GM12878 (cell line): ENCODE measurements at regions not wholly inside any gene's neighbourhood (a gene's known extent, or its start where the extent isn't known, plus 50 kb on each side); places are given as distances from the start of the nearest gene placed in this dataset.

Experiments
- ATAC-seq: fragments of 200-7000 bp; cut with Tn5 transposase; 3 replicates; pipeline ENCODE4 v1.9.1; 2020; ENCODE audit warnings: mild to moderate bottlenecking, moderate library complexity
- BruUV-seq: library from RNA; stranded (reverse); fragments of 400-500 nt; replicated peaks from 2 replicates; lab custom pipeline; 2021; lab: Mats Ljungman, UMichigan
- CTCF ChIA-PET: fragments of 300-600 bp; sonication (Branson Sonifier 250); formaldehyde crosslinking; extraction: SDS; loops from one replicate; lab custom pipeline; 2021; ENCODE audit warnings: inconsistent platforms; lab: Yijun Ruan, JAX
- POLR2A ChIA-PET: fragments of 350-600 bp; formaldehyde crosslinking; extraction: SDS; loops from one replicate; lab custom pipeline; 2021; ENCODE audit warnings: inconsistent platforms; lab: Charles Lee
- RAD21 ChIA-PET: fragments of 300-600 bp; sonication (Branson Sonifier 250); formaldehyde crosslinking; loops from one replicate; lab custom pipeline; 2023; ENCODE audit warnings: antibody characterized with exemption; ENCODE audit not compliant: unreplicated experiment; lab: Charles Lee
- SMC1A ChIA-PET: fragments of 300-600 bp; sonication (Branson Sonifier 250); formaldehyde crosslinking; loops from one replicate; lab custom pipeline; 2023; ENCODE audit not compliant: unreplicated experiment, uncharacterized antibody; lab: Charles Lee
- DNase-seq: peaks from one replicate; pipeline ENCODE4 v3.0.0-alpha.2; 2011; ENCODE audit warnings: low read depth, low spot score
- FAIRE-seq: peaks from 3 replicates; lab custom pipeline; 2011; peaks lifted over from hg19 to GRCh38; lab: Jason Lieb, UNC
- H2AFZ ChIP-seq: 2 replicates; pipeline ENCODE4 v1.6.0; 2011; ENCODE audit warnings: low read depth, low read length, control low read depth; ENCODE audit not compliant: control insufficient read depth
- H3K27ac ChIP-seq: 2 replicates; pipeline ENCODE4 v1.5.1; 2011; ENCODE audit warnings: control low read depth; ENCODE audit not compliant: control insufficient read depth, insufficient read depth
- H3K27me3 ChIP-seq, 2 experiments: replicated peaks in 1 of 2; 2 replicates each; pipeline versions ENCODE4 v1.6.0 to v1.6.1; 2011; ENCODE audit warnings: low read length in 1 of 2; ENCODE audit not compliant: control insufficient read depth in 2 of 2, insufficient read depth in 2 of 2
- H3K36me3 ChIP-seq, 2 experiments: 2 replicates each; pipeline ENCODE4 v1.5.1; 2011; ENCODE audit warnings: low read length in 1 of 2; ENCODE audit not compliant: control insufficient read depth in 2 of 2, insufficient read depth in 2 of 2
- H3K4me1 ChIP-seq: 2 replicates; pipeline ENCODE4 v1.6.1; 2011; ENCODE audit warnings: mild to moderate bottlenecking, low read length, moderate library complexity, mixed read lengths; ENCODE audit not compliant: control insufficient read depth, insufficient read depth
- H3K4me2 ChIP-seq: 2 replicates; pipeline ENCODE4 v1.6.0; 2011; ENCODE audit warnings: control low read depth; ENCODE audit not compliant: control insufficient read depth, insufficient read depth
- H3K4me3 ChIP-seq: fragments of 200-600 bp; sonication (generic); 2 replicates; pipeline ENCODE4 v1.5.1; 2016
- H3K79me2 ChIP-seq: 2 replicates; pipeline ENCODE4 v1.6.0; 2011; ENCODE audit warnings: low read length; ENCODE audit not compliant: control insufficient read depth, insufficient read depth
- H3K9ac ChIP-seq: 2 replicates; pipeline ENCODE4 v1.8.0; 2011; ENCODE audit warnings: low read length, control low read depth, mixed read lengths; ENCODE audit not compliant: control insufficient read depth, insufficient read depth
- H3K9me3 ChIP-seq: replicated peaks from 3 replicates; pipeline ENCODE4 v1.5.1; 2011; ENCODE audit warnings: mild to moderate bottlenecking, low read length; ENCODE audit not compliant: control insufficient read depth, insufficient read depth
- H4K20me1 ChIP-seq: 2 replicates; pipeline ENCODE4 v1.6.0; 2011; ENCODE audit not compliant: control insufficient read depth, insufficient read depth
- BMI1 ChIP-seq: fragments of 450-650 bp; IDR thresholded peaks from 2 replicates; pipeline ENCODE4 v1.6.1; 2016; ENCODE audit warnings: mild to moderate bottlenecking, moderate library complexity, borderline replicate concordance
- CBX3 ChIP-seq: fragments of 200-600 bp; sonication (generic); IDR thresholded peaks from 2 replicates; pipeline ENCODE4 v1.6.1; 2016; ENCODE audit warnings: low read depth, borderline replicate concordance
- CHD1 ChIP-seq: IDR thresholded peaks from 2 replicates; pipeline ENCODE4 v1.6.1; 2012; ENCODE audit warnings: low read depth, low read length, improper control_type of control experiment
- EP300 ChIP-seq, 2 experiments: fragments of 150-350 bp in 1 of 2; IDR thresholded peaks; 2 replicates each; pipeline ENCODE4 v1.6.1; 2011 to 2012; ENCODE audit warnings: low read depth in 2 of 2, low read length in 2 of 2, borderline replicate concordance in 1 of 2, improper control_type of control experiment in 1 of 2, inconsistent platforms in 1 of 2; ENCODE audit not compliant: control insufficient read depth in 1 of 2
- FOS ChIP-seq: IDR thresholded peaks from 3 replicates; pipeline ENCODE4 v1.6.1; 2011; ENCODE audit warnings: borderline replicate concordance; ENCODE audit not compliant: insufficient read length; ENCODE audit errors: extremely low read depth
- HDGF ChIP-seq: fragments of 450-650 bp; IDR thresholded peaks from 2 replicates; pipeline ENCODE4 v1.6.1; 2016; ENCODE audit warnings: antibody characterized with exemption
- JUNB ChIP-seq: IDR thresholded peaks from 2 replicates; pipeline ENCODE4 v1.6.1; 2016; ENCODE audit warnings: antibody characterized with exemption, mild to moderate bottlenecking
- MYC ChIP-seq: IDR thresholded peaks from 2 replicates; pipeline ENCODE4 v1.6.1; 2011; ENCODE audit warnings: mild to moderate bottlenecking, low read length, moderate library complexity, inconsistent platforms; ENCODE audit not compliant: insufficient read depth, insufficient replicate concordance, insufficient read length, severe bottlenecking
- NFYA ChIP-seq: IDR thresholded peaks from 2 replicates; pipeline ENCODE4 v1.6.1; 2011; ENCODE audit warnings: low read depth, mild to moderate bottlenecking, low read length, improper control_type of control experiment, borderline replicate concordance
- STAT3 ChIP-seq: IDR thresholded peaks from 2 replicates; pipeline ENCODE4 v1.6.1; 2011; ENCODE audit warnings: low read depth, low read length, improper control_type of control experiment
- TCF12 ChIP-seq: IDR thresholded peaks from 2 replicates; pipeline ENCODE4 v1.6.1; 2011; ENCODE audit warnings: low read depth, mild to moderate bottlenecking, low read length
- WRNIP1 ChIP-seq: IDR thresholded peaks from 2 replicates; pipeline ENCODE4 v1.6.1; 2011; ENCODE audit warnings: low read depth, low read length, improper control_type of control experiment, borderline replicate concordance
- WGBS: methylation state at CpG from one replicate; pipeline ENCODE4 v1.1.6; 2016; ENCODE audit warnings: low lambda C conversion rate; ENCODE audit not compliant: insufficient replicate concordance, insufficient coverage; ENCODE audit errors: missing lambda C conversion rate; 5-methylcytosine and 5-hydroxymethylcytosine counted together
- in situ Hi-C: fragments of 300-500 bp; cut with MboI; formaldehyde crosslinking; loops from 9 replicates; pipeline ENCODE4 v1.14.3; 2018; ENCODE audit warnings: mixed read lengths
- intact Hi-C: fragments of 100-400 bp; cut with micrococcal nuclease; formaldehyde crosslinking; loops from one replicate; pipeline ENCODE4 v1.14.2; 2022; ENCODE audit not compliant: unreplicated experiment
- TF ChIP-seq, protein P1 (sequence below): fragments of 450-650 bp; IDR thresholded peaks from 2 replicates; pipeline ENCODE4 v1.6.1; 2017; ENCODE audit warnings: mild to moderate bottlenecking, moderate library complexity
- TF ChIP-seq, protein P2 (sequence below): fragments of 450-650 bp; IDR thresholded peaks from 2 replicates; pipeline ENCODE4 v1.6.1; 2018; ENCODE audit warnings: mild to moderate bottlenecking, low read depth, moderate library complexity; ENCODE audit not compliant: partially characterized antibody
- TF ChIP-seq, protein P3 (sequence below): fragments of 450-650 bp; IDR thresholded peaks from 2 replicates; pipeline ENCODE4 v1.6.1; 2017; ENCODE audit warnings: borderline replicate concordance

DNA sequence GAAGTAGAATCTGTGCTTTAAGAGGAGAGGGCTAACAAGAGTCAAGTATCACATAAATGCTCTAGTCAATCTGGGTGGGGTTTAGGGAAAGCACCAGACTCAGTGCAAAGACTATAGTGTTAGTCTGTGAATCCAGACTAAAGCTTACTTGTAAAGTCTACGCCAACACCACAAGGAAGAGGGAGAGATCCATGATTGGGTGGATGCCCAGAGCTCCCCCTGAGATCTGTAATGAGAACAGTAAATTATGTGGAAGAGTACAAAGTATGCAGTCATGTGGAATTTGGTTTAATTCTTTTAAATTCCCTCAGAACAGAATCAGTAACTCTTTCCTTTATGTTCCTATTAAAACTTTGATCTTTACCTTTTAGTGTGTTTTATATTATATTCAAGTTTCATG lies 354.7 kb upstream of the SPANXN4 start:
- in situ Hi-C loops: no loop called here
- BruUV-seq: no TSS peak
- TF ChIP-seq MYC (no peak), BMI1 (no peak), NFYA (no peak), HDGF (no peak), JUNB (no peak), STAT3 (no peak), CBX3 (no peak), EP300 (IDR thresholded peaks at IDR 0.05; ENCODE audit: borderline replicate concordance in 1 of 2, control insufficient read depth in 1 of 2, low read depth in 2 of 2, low read length in 2 of 2) (no peak), TCF12 (no peak), CHD1 (no peak), WRNIP1 (no peak), FOS (no peak)
- TF ChIP-seq, protein P1, sequence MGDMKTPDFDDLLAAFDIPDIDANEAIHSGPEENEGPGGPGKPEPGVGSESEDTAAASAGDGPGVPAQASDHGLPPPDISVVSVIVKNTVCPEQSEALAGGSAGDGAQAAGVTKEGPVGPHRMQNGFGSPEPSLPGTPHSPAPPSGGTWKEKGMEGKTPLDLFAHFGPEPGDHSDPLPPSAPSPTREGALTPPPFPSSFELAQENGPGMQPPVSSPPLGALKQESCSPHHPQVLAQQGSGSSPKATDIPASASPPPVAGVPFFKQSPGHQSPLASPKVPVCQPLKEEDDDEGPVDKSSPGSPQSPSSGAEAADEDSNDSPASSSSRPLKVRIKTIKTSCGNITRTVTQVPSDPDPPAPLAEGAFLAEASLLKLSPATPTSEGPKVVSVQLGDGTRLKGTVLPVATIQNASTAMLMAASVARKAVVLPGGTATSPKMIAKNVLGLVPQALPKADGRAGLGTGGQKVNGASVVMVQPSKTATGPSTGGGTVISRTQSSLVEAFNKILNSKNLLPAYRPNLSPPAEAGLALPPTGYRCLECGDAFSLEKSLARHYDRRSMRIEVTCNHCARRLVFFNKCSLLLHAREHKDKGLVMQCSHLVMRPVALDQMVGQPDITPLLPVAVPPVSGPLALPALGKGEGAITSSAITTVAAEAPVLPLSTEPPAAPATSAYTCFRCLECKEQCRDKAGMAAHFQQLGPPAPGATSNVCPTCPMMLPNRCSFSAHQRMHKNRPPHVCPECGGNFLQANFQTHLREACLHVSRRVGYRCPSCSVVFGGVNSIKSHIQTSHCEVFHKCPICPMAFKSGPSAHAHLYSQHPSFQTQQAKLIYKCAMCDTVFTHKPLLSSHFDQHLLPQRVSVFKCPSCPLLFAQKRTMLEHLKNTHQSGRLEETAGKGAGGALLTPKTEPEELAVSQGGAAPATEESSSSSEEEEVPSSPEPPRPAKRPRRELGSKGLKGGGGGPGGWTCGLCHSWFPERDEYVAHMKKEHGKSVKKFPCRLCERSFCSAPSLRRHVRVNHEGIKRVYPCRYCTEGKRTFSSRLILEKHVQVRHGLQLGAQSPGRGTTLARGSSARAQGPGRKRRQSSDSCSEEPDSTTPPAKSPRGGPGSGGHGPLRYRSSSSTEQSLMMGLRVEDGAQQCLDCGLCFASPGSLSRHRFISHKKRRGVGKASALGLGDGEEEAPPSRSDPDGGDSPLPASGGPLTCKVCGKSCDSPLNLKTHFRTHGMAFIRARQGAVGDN: no peak
- TF ChIP-seq, protein P2, sequence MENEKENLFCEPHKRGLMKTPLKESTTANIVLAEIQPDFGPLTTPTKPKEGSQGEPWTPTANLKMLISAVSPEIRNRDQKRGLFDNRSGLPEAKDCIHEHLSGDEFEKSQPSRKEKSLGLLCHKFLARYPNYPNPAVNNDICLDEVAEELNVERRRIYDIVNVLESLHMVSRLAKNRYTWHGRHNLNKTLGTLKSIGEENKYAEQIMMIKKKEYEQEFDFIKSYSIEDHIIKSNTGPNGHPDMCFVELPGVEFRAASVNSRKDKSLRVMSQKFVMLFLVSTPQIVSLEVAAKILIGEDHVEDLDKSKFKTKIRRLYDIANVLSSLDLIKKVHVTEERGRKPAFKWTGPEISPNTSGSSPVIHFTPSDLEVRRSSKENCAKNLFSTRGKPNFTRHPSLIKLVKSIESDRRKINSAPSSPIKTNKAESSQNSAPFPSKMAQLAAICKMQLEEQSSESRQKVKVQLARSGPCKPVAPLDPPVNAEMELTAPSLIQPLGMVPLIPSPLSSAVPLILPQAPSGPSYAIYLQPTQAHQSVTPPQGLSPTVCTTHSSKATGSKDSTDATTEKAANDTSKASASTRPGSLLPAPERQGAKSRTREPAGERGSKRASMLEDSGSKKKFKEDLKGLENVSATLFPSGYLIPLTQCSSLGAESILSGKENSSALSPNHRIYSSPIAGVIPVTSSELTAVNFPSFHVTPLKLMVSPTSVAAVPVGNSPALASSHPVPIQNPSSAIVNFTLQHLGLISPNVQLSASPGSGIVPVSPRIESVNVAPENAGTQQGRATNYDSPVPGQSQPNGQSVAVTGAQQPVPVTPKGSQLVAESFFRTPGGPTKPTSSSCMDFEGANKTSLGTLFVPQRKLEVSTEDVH: no peak
- TF ChIP-seq, protein P3, sequence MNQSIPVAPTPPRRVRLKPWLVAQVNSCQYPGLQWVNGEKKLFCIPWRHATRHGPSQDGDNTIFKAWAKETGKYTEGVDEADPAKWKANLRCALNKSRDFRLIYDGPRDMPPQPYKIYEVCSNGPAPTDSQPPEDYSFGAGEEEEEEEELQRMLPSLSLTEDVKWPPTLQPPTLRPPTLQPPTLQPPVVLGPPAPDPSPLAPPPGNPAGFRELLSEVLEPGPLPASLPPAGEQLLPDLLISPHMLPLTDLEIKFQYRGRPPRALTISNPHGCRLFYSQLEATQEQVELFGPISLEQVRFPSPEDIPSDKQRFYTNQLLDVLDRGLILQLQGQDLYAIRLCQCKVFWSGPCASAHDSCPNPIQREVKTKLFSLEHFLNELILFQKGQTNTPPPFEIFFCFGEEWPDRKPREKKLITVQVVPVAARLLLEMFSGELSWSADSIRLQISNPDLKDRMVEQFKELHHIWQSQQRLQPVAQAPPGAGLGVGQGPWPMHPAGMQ: no peak
- H3K27ac ChIP-seq: no peak overlapping the region
- no peak for FAIRE-seq
- ChIA-PET CTCF (no interaction called here), RAD21 (no interaction called here), SMC1A (no interaction called here), POLR2A (no interaction called here)
- H3K4me3 ChIP-seq: no peak overlapping the region
- no peaks in the 10 kb centered on the region for H4K20me1 ChIP-seq
- H3K27me3 ChIP-seq: no peaks in the 10 kb centered on the region
- DNase-seq: no peak
- no peak overlapping the region for H3K4me2 ChIP-seq
- no peak for ATAC-seq
- H3K9me3 ChIP-seq: no peaks in the 10 kb centered on the region
- 55% methylated on average over 1 of the region's 1 CpG for WGBS
- H2AFZ ChIP-seq: no peak overlapping the region
- intact Hi-C loops: no loop called here
- H3K9ac ChIP-seq: no peak overlapping the region
- no peaks in the 10 kb centered on the region for H3K4me1 ChIP-seq
- H3K79me2 ChIP-seq: no peaks in the 10 kb centered on the region
- H3K36me3 ChIP-seq: no peaks in the 10 kb centered on the region
